A673 (cell line): ENCODE measurements at regions not wholly inside any gene's neighbourhood (a gene's known extent, or its start where the extent isn't known, plus 50 kb on each side); places are given as distances from the start of the nearest gene placed in this dataset.

Experiments used
- BruUV-seq: library from RNA; stranded (reverse); fragments of 400-500 nt; replicated peaks from 2 replicates; lab custom pipeline; 2021; lab: Mats Ljungman, UMichigan
- CTCF ChIA-PET: fragments of 300-600 bp; sonication (Branson Sonifier 250); formaldehyde crosslinking; loops from one replicate; lab custom pipeline; 2022; ENCODE audit warnings: antibody characterized with exemption; lab: Charles Lee
- POLR2A ChIA-PET: fragments of 300-600 bp; sonication (Branson Sonifier 250); formaldehyde crosslinking; loops from one replicate; lab custom pipeline; 2022; ENCODE audit warnings: antibody characterized with exemption; ENCODE audit not compliant: low non-redundant PET; lab: Charles Lee
- DNase-seq: peaks from one replicate; pipeline ENCODE4 v3.0.0-alpha.2; 2015; ENCODE audit warnings: low spot score
- H3K27ac ChIP-seq: fragments of 200-600 bp; sonication (generic); 2 replicates; pipeline ENCODE4 v1.5.1; 2016; ENCODE audit warnings: mixed run types, low read depth, mild to moderate bottlenecking, mixed read lengths, antibody characterized with exemption, low read length; ENCODE audit not compliant: poor library complexity, severe bottlenecking
- H3K27me3 ChIP-seq: fragments of 200-600 bp; sonication (generic); replicated peaks from 2 replicates; pipeline ENCODE4 v1.6.1; 2017; ENCODE audit warnings: mixed run types, low read depth, mild to moderate bottlenecking, mixed read lengths, antibody characterized with exemption, low read length; ENCODE audit not compliant: insufficient read depth, poor library complexity
- H3K36me3 ChIP-seq: fragments of 200-600 bp; sonication (generic); 2 replicates; pipeline ENCODE4 v1.6.1; 2016; ENCODE audit warnings: mixed run types, mild to moderate bottlenecking, mixed read lengths, antibody characterized with exemption, low read length; ENCODE audit not compliant: insufficient read depth, poor library complexity, severe bottlenecking
- H3K4me1 ChIP-seq: fragments of 200-600 bp; sonication (generic); 2 replicates; pipeline ENCODE4 v1.6.1; 2017; ENCODE audit warnings: mixed run types, mild to moderate bottlenecking, mixed read lengths, antibody characterized with exemption, low read length; ENCODE audit not compliant: insufficient read depth, poor library complexity, severe bottlenecking
- H3K4me3 ChIP-seq: fragments of 200-600 bp; sonication (generic); 2 replicates; pipeline ENCODE4 v1.5.1; 2016; ENCODE audit warnings: low read depth, mixed run types, mild to moderate bottlenecking, mixed read lengths, low read length; ENCODE audit not compliant: poor library complexity, severe bottlenecking
- H3K9me3 ChIP-seq: fragments of 200-600 bp; sonication (generic); 2 replicates; pipeline ENCODE4 v1.6.1; 2016; ENCODE audit warnings: mixed run types, low read depth, mild to moderate bottlenecking, mixed read lengths, antibody characterized with exemption, low read length; ENCODE audit not compliant: poor library complexity, severe bottlenecking
- CTCF ChIP-seq: fragments of 300-800, 200-600 bp; sonication (generic); conservative IDR thresholded peaks from 2 replicates; pipeline ENCODE4 v1.5.1; 2017; ENCODE audit warnings: low read depth, mild to moderate bottlenecking, antibody characterized with exemption, low read length, moderate library complexity, mixed read lengths
- EZH2 ChIP-seq: fragments of 200-600 bp; sonication (generic); IDR thresholded peaks from 2 replicates; pipeline ENCODE4 v1.6.1; 2017; ENCODE audit warnings: borderline replicate concordance, low read depth, mild to moderate bottlenecking, mixed read lengths, antibody characterized with exemption, low read length; ENCODE audit not compliant: poor library complexity, severe bottlenecking
- intact Hi-C: fragments of 100-400 bp; cut with micrococcal nuclease; formaldehyde crosslinking; loops from one replicate; pipeline ENCODE4 v1.10.0; 2022; ENCODE audit not compliant: unreplicated experiment

DNA sequence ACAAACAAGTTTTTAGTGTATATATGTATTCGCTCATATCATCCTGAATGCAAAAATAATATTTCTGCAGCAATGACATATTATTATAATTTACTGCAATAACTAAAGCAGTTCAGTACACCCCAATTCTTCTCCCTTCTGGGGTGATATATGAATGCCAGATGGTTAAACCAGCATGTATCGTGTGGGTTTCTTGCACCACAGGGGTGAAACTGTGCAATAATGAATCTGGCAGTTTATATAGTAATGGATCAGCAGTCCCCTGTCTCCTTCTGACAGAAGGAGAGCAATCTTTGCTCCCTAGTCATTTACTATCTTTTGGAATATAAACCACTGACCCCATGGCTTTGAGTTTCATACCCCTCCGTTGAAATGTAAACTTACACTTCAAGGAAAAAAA is 228.6 kb upstream of the KLHL1 start:
- DNase-seq, result no peak
- no peaks in the 10 kb centered on the region for H3K36me3 ChIP-seq
- H3K9me3 ChIP-seq, result no peaks in the 10 kb centered on the region
- no peaks in the 10 kb centered on the region for H3K4me1 ChIP-seq
- no TSS peak for BruUV-seq
- ChIA-PET CTCF (no interaction called here), POLR2A (no interaction called here)
- H3K4me3 ChIP-seq, result no peak overlapping the region
- H3K27ac ChIP-seq, result no peak overlapping the region
- peaks cover 10% of the 10 kb centered on the region for H3K27me3 ChIP-seq
- TF ChIP-seq CTCF (no peak), EZH2 (no peak)
- intact Hi-C loops, result loop anchor here (5.0 kb wide), 1 partner anchor 230 kb away; no protein-coding TSS in a partner anchor

- no peak overlapping the region for H3K4me3 ChIP-seq
- H3K4me1 ChIP-seq, result no peaks in the 10 kb centered on the region
- H3K36me3 ChIP-seq, result no peaks in the 10 kb centered on the region
- H3K27me3 ChIP-seq, result peaks cover 10% of the 10 kb centered on the region
- CTCF ChIA-PET, result no interaction called here
- POLR2A ChIA-PET, result no interaction called here
- no peaks in the 10 kb centered on the region for H3K9me3 ChIP-seq
- intact Hi-C loops, result no loop called here
- no peak for TF ChIP-seq CTCF
- no peak for TF ChIP-seq EZH2
- no peak overlapping the region for H3K27ac ChIP-seq
- no peak for DNase-seq
- no TSS peak for BruUV-seq
Measured at GRCh38 chr13:70333752-70334151, 225.5 kb upstream of the KLHL1 start.

GRCh38 chr13:70330697-70331361 is 222.6 kb upstream of the KLHL1 start:
- no peaks in the 10 kb centered on the region for H3K9me3 ChIP-seq
- no peaks in the 10 kb centered on the region for H3K4me1 ChIP-seq
- no peak overlapping the region for H3K4me3 ChIP-seq
- ChIA-PET CTCF (no interaction called here), POLR2A (no interaction called here)
- peaks cover 4% of the 10 kb centered on the region for H3K27me3 ChIP-seq
- no peak for DNase-seq
- TF ChIP-seq EZH2, result no peak
- TF ChIP-seq CTCF, result no peak
- H3K36me3 ChIP-seq, result no peaks in the 10 kb centered on the region
- BruUV-seq, result no TSS peak
- no peak overlapping the region for H3K27ac ChIP-seq
- intact Hi-C loops, result no loop called here
